NCI-H2081 treated with DMSO at 0.1 percent for 48 hours (cell line): ENCODE measurements at regions not wholly inside any gene's neighbourhood (a gene's known extent, or its start where the extent isn't known, plus 50 kb on each side); places are given as distances from the start of the nearest gene placed in this dataset.

Experiments used
- DNase-seq: peaks from one replicate; lab custom pipeline; 2025; lab: John Stamatoyannopoulos, UW

GRCh38 chr2:212708355-212708754 lies 169.8 kb upstream of the ERBB4 start:
- no peak for DNase-seq

- DNase-seq = no peak
Measured at GRCh38 chr2:212695426-212695825, 156.8 kb upstream of the ERBB4 start.

- DNase-seq = no peak
Measured at GRCh38 chr2:212694398-212694797, 155.8 kb upstream of the ERBB4 start.

- no peak for DNase-seq
Measured at GRCh38 chr2:212692466-212692865, 153.9 kb upstream of the ERBB4 start.

GRCh38 chr2:212686285-212686895 lies 147.8 kb upstream of the ERBB4 start:
- DNase-seq = no peak

- DNase-seq = no peak
Measured at GRCh38 chr2:212683346-212684097, 144.9 kb upstream of the ERBB4 start.

- DNase-seq = no peak
Measured at GRCh38 chr2:212682937-212683336, 144.3 kb upstream of the ERBB4 start.

- no peak for DNase-seq
Measured at GRCh38 chr2:212677466-212677865, 138.9 kb upstream of the ERBB4 start.

- no peak for DNase-seq
Measured at GRCh38 chr2:212672186-212672585, 133.6 kb upstream of the ERBB4 start.

GRCh38 chr2:212669761-212670160 lies 131.2 kb upstream of the ERBB4 start:
- DNase-seq = no peak

- no peak for DNase-seq
Measured at GRCh38 chr2:212667751-212668316, 129.2 kb upstream of the ERBB4 start.

- DNase-seq = no peak
Measured at GRCh38 chr2:212665948-212666347, 127.3 kb upstream of the ERBB4 start.

GRCh38 chr2:212659441-212659840 lies 120.8 kb upstream of the ERBB4 start:
- DNase-seq = no peak

GRCh38 chr2:212649646-212650045 lies 111.0 kb upstream of the ERBB4 start:
- no peak for DNase-seq

- no peak for DNase-seq
Measured at GRCh38 chr2:212646698-212647366, 108.2 kb upstream of the ERBB4 start.

GRCh38 chr2:212644195-212644837 lies 105.7 kb upstream of the ERBB4 start:
- DNase-seq = no peak

GRCh38 chr2:212640428-212640827 lies 101.8 kb upstream of the ERBB4 start:
- DNase-seq = no peak

GRCh38 chr2:212638694-212639093 lies 100.1 kb upstream of the ERBB4 start:
- no peak for DNase-seq

- DNase-seq = no peak
Measured at GRCh38 chr2:212628586-212628985, 90.0 kb upstream of the ERBB4 start.

GRCh38 chr2:212626371-212626918 lies 87.8 kb upstream of the ERBB4 start:
- no peak for DNase-seq

GRCh38 chr2:212619954-212620353 lies 81.4 kb upstream of the ERBB4 start:
- DNase-seq = no peak

GRCh38 chr2:212618636-212619035 lies 80.0 kb upstream of the ERBB4 start:
- no peak for DNase-seq
